ENCODE measurements at regions not wholly inside any gene's neighbourhood (a gene's known extent, or its start where the extent isn't known, plus 50 kb on each side); places are given as distances from the start of the nearest gene placed in this dataset.

GRCh38 chr2:58664523-58665151, 423.5 kb upstream of the FANCL start:
- DNase-seq (ENCODE audit: low read depth in 1 of 2, low spot score in 1 of 2), result no peak
- TF ChIP-seq POLR2AphosphoS5 (IDR thresholded peaks at IDR 0.05; ENCODE audit: low read depth) (no peak), GABPA (IDR thresholded peaks at IDR 0.05; ENCODE audit: low read depth) (no peak), SPI1 (IDR thresholded peaks at IDR 0.05; ENCODE audit: borderline replicate concordance, low read depth) (no peak)
- Histone ChIP-seq H3K4me3 (replicated peaks; ENCODE audit: insufficient read depth, low read length) (no peak overlapping the region), H3K27me3 (ENCODE audit: insufficient read depth, poor library complexity, severe bottlenecking) (no peaks in the 10 kb centered on the region), H3K27ac (replicated peaks) (no peak overlapping the region)

GRCh38 chr2:58660046-58660445, 418.9 kb upstream of the FANCL start:
- Histone ChIP-seq H3K4me3 (replicated peaks; ENCODE audit: insufficient read depth, low read length) (no peak overlapping the region), H3K27ac (replicated peaks) (no peak overlapping the region), H3K27me3 (ENCODE audit: insufficient read depth, poor library complexity, severe bottlenecking) (no peaks in the 10 kb centered on the region)
- DNase-seq (ENCODE audit: low read depth in 1 of 2, low spot score in 1 of 2), result no peak
- TF ChIP-seq POLR2AphosphoS5 (IDR thresholded peaks at IDR 0.05; ENCODE audit: low read depth), result no peak
- TF ChIP-seq REST (IDR thresholded peaks at IDR 0.05; ENCODE audit: insufficient replicate concordance, low read depth), result no peak
- TF ChIP-seq SPI1 (IDR thresholded peaks at IDR 0.05; ENCODE audit: borderline replicate concordance, low read depth), result no peak
- no peak for TF ChIP-seq GABPA (IDR thresholded peaks at IDR 0.05; ENCODE audit: low read depth)
- TF ChIP-seq CTCF (IDR thresholded peaks at IDR 0.05; ENCODE audit: insufficient read depth, low read length), result no peak

- Histone ChIP-seq H3K27ac (replicated peaks) (no peak overlapping the region), H3K4me3 (replicated peaks; ENCODE audit: insufficient read depth, low read length) (no peak overlapping the region), H3K27me3 (ENCODE audit: insufficient read depth, poor library complexity, severe bottlenecking) (peaks cover 2% of the 10 kb centered on the region)
- TF ChIP-seq GABPA (IDR thresholded peaks at IDR 0.05; ENCODE audit: low read depth) (no peak), SPI1 (IDR thresholded peaks at IDR 0.05; ENCODE audit: borderline replicate concordance, low read depth) (no peak), CTCF (IDR thresholded peaks at IDR 0.05; ENCODE audit: insufficient read depth, low read length) (no peak)
- DNase-seq (ENCODE audit: low read depth in 1 of 2, low spot score in 1 of 2), result no peak
Measured at GRCh38 chr2:58655152-58655551, 414.0 kb upstream of the FANCL start.

- TF ChIP-seq POLR2AphosphoS5 (IDR thresholded peaks at IDR 0.05; ENCODE audit: low read depth) (no peak), SPI1 (IDR thresholded peaks at IDR 0.05; ENCODE audit: borderline replicate concordance, low read depth) (no peak), REST (IDR thresholded peaks at IDR 0.05; ENCODE audit: insufficient replicate concordance, low read depth) (no peak), GABPA (IDR thresholded peaks at IDR 0.05; ENCODE audit: low read depth) (no peak), CTCF (IDR thresholded peaks at IDR 0.05; ENCODE audit: insufficient read depth, low read length) (no peak)
- DNase-seq (ENCODE audit: low read depth in 1 of 2, low spot score in 1 of 2), result no peak
- H3K27me3 ChIP-seq (ENCODE audit: insufficient read depth, poor library complexity, severe bottlenecking), result peaks cover 2% of the 10 kb centered on the region
- H3K27ac ChIP-seq (replicated peaks), result no peak overlapping the region
- H3K4me3 ChIP-seq (replicated peaks; ENCODE audit: insufficient read depth, low read length), result no peak overlapping the region
Measured at GRCh38 chr2:58651930-58652329, 410.8 kb upstream of the FANCL start.

Data from HL-60 (cell line).